Endothelial cell of umbilical vein (primary cell): ENCODE measurements at regions not wholly inside any gene's neighbourhood (a gene's known extent, or its start where the extent isn't known, plus 50 kb on each side); places are given as distances from the start of the nearest gene placed in this dataset.

Source experiments
- EZH2 ChIP-seq: IDR thresholded peaks from 2 replicates; pipeline ENCODE4 v1.6.1; 2012; ENCODE audit warnings: borderline replicate concordance, low read depth, mild to moderate bottlenecking, moderate library complexity, low read length, inconsistent platforms; ENCODE audit not compliant: severe bottlenecking
- JUN ChIP-seq: IDR thresholded peaks from 2 replicates; pipeline ENCODE4 v1.6.1; 2011; ENCODE audit warnings: borderline replicate concordance, low read depth; ENCODE audit not compliant: insufficient read length, insufficient read depth
- MYC ChIP-seq: IDR thresholded peaks from one replicate; pipeline ENCODE4 v1.6.1; 2011; ENCODE audit warnings: mild to moderate bottlenecking, low read depth, low read length
- POLR2A ChIP-seq: IDR thresholded peaks from 2 replicates; pipeline ENCODE4 v1.6.1; 2012; ENCODE audit warnings: low read depth, mild to moderate bottlenecking, control low read depth, low read length
- POLR2AphosphoS5 ChIP-seq: IDR thresholded peaks from 2 replicates; pipeline ENCODE4 v1.6.1; 2012; ENCODE audit warnings: low read depth, mild to moderate bottlenecking, control low read depth, low read length, moderate library complexity; ENCODE audit not compliant: insufficient read depth
- TF ChIP-seq, protein P1 (sequence below): IDR thresholded peaks from 2 replicates; pipeline ENCODE4 v1.6.1; 2011; ENCODE audit not compliant: insufficient read depth, insufficient read length
- TF ChIP-seq, protein P2 (sequence below), 2 donors: IDR thresholded peaks; 1 replicate in 1 of 2; 2 replicates in 1 of 2; pipeline ENCODE4 v1.5.1; 2011; ENCODE audit warnings: low read length in 2 of 2, mild to moderate bottlenecking in 2 of 2, moderate library complexity in 2 of 2, control low read depth in 1 of 2, inconsistent platforms in 1 of 2, low read depth in 1 of 2; ENCODE audit not compliant: insufficient read depth in 1 of 2; ENCODE audit errors: extremely low read depth in 1 of 2

DNA sequence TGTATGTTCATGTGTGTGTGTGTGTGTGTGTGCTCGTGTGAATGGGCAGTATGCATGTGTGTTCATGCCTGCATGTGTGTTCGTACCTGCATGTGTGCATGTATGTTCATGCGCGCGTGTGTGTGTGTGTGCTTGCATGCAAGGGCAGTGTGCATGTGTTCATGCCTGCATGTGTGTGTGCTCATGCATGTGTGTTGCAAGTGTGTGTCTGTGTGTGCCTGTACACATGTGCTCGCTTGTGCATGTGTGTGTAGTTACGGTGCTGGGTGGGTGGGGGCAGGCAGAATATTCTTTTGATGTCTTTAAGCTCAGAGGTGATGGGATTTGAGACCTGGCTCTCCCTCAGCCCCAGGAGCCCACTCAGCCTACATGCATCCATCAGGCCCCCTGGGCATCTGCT lies 822.1 kb downstream of the BRD1 start:
- TF ChIP-seq POLR2A, result no peak
- TF ChIP-seq, protein P1, sequence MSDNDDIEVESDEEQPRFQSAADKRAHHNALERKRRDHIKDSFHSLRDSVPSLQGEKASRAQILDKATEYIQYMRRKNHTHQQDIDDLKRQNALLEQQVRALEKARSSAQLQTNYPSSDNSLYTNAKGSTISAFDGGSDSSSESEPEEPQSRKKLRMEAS, result no peak
- no peak for TF ChIP-seq EZH2
- TF ChIP-seq MYC, result no peak
- no peak for TF ChIP-seq POLR2AphosphoS5
- TF ChIP-seq, protein P2, sequence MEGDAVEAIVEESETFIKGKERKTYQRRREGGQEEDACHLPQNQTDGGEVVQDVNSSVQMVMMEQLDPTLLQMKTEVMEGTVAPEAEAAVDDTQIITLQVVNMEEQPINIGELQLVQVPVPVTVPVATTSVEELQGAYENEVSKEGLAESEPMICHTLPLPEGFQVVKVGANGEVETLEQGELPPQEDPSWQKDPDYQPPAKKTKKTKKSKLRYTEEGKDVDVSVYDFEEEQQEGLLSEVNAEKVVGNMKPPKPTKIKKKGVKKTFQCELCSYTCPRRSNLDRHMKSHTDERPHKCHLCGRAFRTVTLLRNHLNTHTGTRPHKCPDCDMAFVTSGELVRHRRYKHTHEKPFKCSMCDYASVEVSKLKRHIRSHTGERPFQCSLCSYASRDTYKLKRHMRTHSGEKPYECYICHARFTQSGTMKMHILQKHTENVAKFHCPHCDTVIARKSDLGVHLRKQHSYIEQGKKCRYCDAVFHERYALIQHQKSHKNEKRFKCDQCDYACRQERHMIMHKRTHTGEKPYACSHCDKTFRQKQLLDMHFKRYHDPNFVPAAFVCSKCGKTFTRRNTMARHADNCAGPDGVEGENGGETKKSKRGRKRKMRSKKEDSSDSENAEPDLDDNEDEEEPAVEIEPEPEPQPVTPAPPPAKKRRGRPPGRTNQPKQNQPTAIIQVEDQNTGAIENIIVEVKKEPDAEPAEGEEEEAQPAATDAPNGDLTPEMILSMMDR (IDR thresholded peaks at IDR 0.05; ENCODE audit: extremely low read depth in 1 of 2, insufficient read depth in 1 of 2, low read depth in 1 of 2, low read length in 2 of 2), result no peak
- TF ChIP-seq JUN, result no peak
